IMR-90 (cell line): ENCODE measurements at regions not wholly inside any gene's neighbourhood (a gene's known extent, or its start where the extent isn't known, plus 50 kb on each side); places are given as distances from the start of the nearest gene placed in this dataset.

ENCODE experiments used
- NFE2L2 ChIP-seq: fragments of 150-350 bp; IDR thresholded peaks from 2 replicates; pipeline ENCODE4 v1.6.1; 2016; ENCODE audit warnings: low read depth, mild to moderate bottlenecking, low read length
- RCOR1 ChIP-seq: IDR thresholded peaks from 2 replicates; pipeline ENCODE4 v1.6.1; 2012; ENCODE audit warnings: mild to moderate bottlenecking, low read length, improper control_type of control experiment; ENCODE audit not compliant: insufficient replicate concordance
- RFX5 ChIP-seq: IDR thresholded peaks from 2 replicates; pipeline ENCODE4 v1.8.0; 2012; ENCODE audit warnings: low read depth, mild to moderate bottlenecking, low read length, moderate library complexity

- TF ChIP-seq RCOR1 (peak; percentile 57), NFE2L2 (peak; percentile 65; the same call in 1 of the 2 replicates), RFX5 (no peak)
These were observed 72.4 kb upstream of the BCAR3 start (continued) for GRCh38 chr1:93753791-93754763.
